Activated CD4-positive, alpha-beta T cell treated with anti-CD3 and anti-CD28 coated beads, Interleukin-2, amount 50 U/mL, for 1 hour (primary cell): ENCODE measurements at regions not wholly inside any gene's neighbourhood (a gene's known extent, or its start where the extent isn't known, plus 50 kb on each side); places are given as distances from the start of the nearest gene placed in this dataset.

Experiments used
- DNase-seq: peaks from one replicate; pipeline ENCODE4 v3.0.0-alpha.2; 2020

DNA sequence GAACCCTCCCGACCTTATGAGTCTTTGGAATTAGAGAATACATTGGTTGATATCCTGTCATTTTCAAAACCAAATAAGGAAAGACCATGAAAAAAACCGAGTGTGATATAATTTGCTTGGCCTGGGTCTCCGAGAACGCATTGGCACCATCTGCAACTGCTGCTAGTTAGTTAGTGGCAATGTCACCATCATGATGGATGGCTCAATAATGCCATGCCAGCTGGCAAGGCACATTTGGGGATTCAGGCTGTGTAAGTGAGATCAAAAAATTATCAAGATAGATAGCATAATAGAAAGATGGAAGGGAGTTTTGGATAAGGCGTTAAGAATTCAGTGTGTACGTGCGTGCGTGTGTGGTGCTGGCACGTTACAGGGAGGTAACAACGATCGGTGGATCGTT lies 134.7 kb upstream of the TCERG1L start:
- DNase-seq = no peak

DNA sequence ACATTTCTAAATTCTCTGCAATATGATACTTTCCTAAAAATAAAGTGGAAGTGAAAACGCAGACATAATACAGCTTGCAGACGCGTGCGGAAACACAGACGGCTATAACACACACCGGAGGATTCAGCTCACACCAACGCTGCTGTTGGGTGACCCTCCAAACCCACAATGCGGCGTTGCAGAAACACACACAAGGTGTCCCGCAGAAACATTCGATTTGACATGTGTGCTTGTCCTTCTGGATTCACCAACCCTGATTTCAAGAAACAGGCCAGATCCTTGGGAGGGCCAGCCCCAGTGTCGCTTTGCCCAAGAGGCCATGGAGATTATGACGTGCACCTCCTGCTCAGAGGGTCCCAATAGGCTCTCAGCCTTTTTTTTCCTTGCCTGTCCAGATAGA lies 136.7 kb upstream of the TCERG1L start:
- DNase-seq = no peak

DNA sequence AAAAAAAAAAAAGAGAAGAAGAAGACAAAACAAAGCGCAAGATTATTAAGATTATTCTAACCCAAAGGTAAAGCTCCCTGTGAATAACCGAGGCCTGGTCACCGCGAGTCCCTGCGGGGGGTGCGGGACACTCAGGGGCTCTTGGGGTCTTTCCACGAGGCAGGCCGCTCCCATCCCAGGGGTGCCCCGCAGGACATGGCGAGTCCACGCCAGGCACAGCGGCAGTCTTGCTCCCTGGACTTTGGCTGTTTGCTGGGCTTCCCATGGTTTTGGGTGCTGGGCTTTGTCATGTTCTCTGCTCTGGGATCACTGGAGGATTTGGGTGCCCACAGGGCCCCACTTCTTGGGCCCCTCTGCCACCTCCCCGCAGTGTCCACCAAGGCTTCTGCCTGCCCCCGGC lies 137.4 kb upstream of the TCERG1L start:
- DNase-seq = no peak

- no peak for DNase-seq
Observed at GRCh38 chr10:131450216-131450765, 138.8 kb upstream of the TCERG1L start.

- DNase-seq = no peak
Observed at GRCh38 chr10:131451407-131452015, 140.0 kb upstream of the TCERG1L start.

DNA sequence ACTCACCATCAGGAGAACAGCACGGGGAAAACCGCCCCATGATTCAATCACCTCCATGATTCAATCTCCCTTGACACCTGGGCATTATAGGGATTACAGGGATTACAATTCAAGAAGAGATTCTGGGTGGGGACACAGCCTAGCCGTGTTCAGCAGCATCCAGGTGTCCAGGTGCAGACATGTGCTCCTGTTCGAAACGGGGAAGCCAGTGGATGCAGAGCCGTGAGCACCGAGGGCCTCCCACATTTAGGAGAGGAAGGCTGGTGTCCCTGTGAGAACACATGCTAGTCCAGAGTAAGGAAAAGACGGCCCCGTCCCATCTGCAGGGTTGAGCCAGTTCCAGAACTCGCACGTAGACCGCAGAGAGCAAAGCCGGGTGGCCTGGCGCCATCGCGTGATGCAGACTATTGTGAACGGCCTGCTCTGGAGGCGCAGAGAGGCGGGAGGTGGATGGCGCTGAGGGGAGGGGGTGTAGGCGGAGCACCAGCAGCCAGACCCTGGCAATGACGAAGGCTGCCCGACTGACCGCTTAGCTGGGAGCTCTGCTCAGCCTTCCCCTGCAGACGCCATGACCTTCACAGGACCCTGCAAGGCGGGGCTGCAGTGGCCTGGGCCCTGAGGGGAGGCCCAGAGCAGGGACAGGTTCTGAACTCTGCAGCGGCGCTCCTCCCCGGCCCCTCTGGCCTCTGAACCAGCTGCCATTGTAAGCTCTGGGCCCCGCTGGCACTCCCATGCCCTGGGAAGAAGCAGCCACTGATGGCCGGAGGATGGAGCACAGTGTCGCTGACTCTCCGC lies 141.6 kb upstream of the TCERG1L start:
- DNase-seq = no peak

DNA sequence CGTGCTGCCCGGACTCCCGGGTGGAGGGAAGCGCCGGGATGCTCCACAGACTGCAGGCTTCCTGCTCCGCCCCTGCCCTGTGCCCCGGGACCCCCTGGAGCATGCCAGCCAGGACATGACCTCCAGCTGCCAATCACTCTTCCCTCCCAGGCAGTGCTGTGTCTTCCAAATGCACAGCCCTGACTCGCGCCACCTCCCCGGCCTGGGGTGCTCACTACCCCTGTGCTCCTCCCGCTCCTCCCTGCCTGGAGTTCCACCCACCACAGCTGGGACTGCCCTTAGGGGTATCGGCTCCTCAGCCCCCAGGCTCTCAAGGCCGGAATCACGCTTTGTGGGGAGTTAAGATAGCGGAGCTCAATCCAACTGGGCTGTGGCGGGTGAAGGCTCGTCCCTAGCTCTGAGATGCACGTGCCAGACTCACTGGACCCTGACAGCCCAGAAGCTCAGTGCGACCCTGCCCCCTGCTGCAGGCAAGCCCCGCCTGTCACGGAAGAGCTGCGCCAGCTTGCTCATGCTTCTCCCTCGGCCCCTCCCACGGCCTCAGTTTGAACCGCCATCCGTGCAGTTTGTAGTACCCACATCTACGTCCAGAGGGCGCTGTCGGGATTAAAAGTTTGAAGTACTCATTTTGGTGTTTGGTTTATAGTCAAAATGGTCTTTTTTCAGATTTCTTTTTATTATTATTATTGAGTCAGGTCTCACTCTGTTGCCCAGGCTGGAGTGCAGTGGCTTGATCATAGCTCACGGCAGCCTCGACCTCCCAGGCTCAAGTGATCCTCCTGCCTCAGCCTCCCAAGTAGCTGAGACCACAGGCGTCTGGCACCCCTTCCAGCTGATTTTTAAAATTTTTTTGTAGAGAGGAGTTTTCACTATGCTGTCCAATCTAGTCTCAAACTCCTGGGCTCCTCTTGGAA lies 142.5 kb upstream of the TCERG1L start:
- peak; percentile 52 for DNase-seq

- no peak for DNase-seq
Observed at GRCh38 chr10:131456411-131456810, 144.9 kb upstream of the TCERG1L start.

DNA sequence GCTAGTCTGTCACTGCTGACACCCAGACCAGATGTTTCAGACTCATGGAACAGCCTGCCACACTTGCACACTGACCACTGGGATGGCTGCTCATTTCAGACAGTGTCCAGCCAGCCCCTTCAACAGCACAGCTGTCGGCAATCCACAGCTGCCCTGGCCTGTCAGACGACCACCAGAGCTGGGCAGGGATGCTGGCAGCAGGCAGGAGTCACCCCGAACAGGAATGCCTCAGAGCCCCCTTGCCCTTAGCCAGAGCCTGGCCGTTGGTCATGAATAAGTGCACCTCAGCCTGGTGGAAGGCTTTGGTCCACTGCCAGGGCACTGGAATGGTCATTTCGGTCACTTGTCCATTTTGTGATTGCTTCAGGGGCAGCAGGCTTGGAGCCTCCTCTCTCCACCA lies 149.6 kb upstream of the TCERG1L start:
- DNase-seq = no peak

DNA sequence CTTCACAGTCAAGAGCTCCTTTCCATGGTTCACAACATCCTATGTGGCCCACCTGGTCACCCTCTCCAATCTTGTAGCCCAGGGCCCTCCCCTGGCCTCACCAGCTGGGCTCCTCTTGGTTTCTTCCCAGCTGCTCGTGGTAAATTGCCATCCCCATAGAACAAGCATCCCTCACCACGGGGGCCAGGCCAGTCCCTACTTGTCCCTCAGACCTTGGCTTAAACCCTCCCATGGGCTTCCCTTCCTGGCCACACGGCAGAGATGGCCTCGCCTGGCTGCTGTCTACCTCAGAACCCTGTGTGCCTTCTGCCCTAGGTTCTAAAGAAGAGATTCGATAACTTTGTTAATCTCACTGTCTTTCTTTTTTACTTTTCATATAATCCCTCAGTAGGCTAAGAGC lies 153.3 kb upstream of the TCERG1L start:
- no peak for DNase-seq

DNA sequence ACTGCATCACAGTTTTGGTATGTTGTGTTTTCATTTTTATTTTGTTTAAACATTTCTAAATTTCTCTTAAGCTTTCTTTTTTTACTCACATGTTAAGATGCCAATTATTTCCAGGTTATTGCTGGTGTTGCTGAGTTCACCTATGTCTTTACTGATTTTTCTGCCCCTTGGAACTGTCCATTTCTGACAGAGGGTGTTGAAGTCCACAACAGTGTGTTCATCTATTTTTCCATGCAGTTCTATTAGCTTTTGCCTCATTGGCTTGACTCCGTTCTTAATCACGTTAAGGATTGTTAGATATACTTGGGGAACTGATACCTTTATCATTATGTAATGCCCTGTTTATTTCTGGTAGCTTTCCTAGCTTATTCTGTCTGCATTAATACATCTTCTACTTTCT lies 158.0 kb upstream of the TCERG1L start:
- no peak for DNase-seq

DNA sequence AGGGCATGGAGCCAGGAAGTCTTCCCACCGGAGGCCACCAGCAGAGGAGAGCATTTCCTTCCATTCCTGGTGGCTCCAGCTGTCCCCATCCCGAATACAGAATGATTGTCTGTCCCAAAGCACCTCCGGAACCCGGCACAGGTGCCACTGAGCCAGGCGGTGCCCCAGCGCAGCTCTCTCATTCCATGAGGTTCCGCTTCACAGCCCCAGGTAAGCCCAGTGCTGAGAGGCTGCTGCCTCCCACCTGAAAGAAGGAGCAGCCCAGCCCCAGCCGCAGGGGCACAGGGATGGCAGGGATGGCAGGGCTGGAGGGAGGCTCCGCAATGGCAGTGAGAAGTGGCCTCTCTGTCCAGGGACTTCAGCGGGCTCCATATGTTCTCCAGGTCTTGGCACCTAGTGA lies 162.1 kb upstream of the TCERG1L start:
- DNase-seq = no peak

GRCh38 chr10:131474416-131474815 lies 162.9 kb upstream of the TCERG1L start:
- DNase-seq = no peak

GRCh38 chr10:131475043-131475442 lies 163.5 kb upstream of the TCERG1L start:
- no peak for DNase-seq

- no peak for DNase-seq
Observed at GRCh38 chr10:131475803-131476202, 164.3 kb upstream of the TCERG1L start.

DNA sequence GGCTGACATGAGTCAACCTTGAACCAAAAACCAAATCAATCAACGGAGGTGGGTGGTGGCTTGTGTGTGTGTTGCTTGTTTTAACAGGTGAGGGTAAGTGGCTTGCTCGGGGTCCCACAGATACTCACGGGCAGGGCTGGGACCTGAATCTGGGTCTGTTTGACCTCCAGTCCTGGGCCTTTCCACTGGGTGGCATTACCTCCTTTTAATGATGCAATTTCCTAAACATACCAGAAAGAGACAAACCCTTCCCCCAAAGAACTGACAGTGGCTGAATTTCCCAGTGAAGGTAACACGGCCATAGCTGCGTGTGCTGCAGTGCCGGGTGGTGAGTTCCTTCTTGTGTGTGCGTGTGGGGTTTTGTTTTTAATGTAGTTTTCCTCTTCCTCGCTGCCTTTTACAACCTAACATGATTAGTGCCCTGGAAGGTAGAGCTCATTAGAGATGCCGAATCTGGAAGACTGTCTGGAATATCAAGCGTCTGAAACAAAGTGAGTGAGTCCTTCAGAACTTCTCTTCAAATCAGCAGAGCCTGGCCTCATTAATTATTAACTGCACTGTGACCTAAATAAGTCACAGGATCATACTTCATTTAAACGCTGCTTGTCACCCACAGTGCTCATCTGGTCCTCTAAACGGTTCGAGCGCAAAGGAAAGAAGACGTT lies 166.1 kb upstream of the TCERG1L start:
- DNase-seq = no peak

DNA sequence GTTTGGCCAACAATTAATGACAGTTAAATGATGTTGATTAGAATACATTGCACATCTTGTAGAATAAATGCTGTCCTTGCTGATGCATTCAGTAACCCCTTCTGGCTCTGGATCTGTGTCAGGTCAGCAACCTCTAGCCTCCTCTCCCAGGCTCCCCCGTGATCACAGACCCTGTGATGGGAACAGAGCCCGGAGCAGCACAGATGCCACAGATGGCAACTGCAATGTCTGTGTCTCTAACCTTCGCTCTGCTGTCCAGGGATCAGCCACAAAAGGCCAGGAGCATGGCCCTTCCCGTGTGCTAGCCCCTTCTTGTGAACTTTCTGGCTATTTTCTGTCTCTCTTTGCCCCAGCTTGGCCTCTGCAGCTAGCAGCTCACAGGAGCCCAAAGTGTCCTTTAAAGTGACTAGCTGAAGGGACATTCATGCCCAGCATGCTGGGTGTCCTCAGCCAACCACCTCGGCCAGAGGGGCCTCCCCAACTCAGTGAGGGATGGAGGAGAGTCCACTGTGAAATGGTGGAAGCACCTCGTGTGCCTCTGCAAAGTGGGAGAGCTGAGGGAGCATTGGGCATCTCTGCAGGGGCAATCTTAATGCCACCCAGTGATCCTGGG lies 167.0 kb upstream of the TCERG1L start:
- DNase-seq = no peak

GRCh38 chr10:131480066-131480465 lies 168.5 kb upstream of the TCERG1L start:
- DNase-seq = no peak

DNA sequence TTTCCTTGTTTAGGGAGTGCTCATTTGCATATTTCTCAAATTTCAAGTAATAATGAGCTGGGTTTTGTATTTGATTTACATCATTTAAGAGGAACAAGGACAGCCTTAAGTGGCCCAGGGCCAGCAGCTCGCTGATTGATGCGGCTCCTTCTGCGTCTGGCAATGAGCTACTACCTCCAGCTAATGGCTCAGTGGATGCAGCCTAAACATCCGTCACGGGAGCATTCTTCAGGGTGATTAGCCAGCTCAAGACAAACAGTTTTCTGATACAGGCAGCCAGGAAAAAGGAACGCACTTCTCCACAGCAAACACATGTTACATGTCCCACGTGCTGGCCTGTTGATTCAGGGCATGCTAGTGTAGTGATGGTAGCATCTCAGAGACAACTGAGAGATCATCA lies 169.3 kb upstream of the TCERG1L start:
- DNase-seq = no peak

GRCh38 chr10:131485732-131486131 lies 174.2 kb upstream of the TCERG1L start:
- no peak for DNase-seq

- no peak for DNase-seq
Observed at GRCh38 chr10:131487822-131488221, 176.3 kb upstream of the TCERG1L start.

GRCh38 chr10:131490991-131491594 lies 179.6 kb upstream of the TCERG1L start:
- no peak for DNase-seq
